Suprapubic skin (tissue), 3 donors: ENCODE measurements at regions not wholly inside any gene's neighbourhood (a gene's known extent, or its start where the extent isn't known, plus 50 kb on each side); places are given as distances from the start of the nearest gene placed in this dataset.
"Not testable (repeated sequence)": the region's sequence is repeated elsewhere in the genome, so short reads cannot be mapped to it uniquely, and the experiment has no call there.

Experiments
- POLR2A ChIP-seq, 2 donors: fragments of 450-650 bp; IDR thresholded peaks; one replicate each; pipeline ENCODE4 v1.6.1; 2017; ENCODE audit warnings: antibody characterized with exemption in 2 of 2, mild to moderate bottlenecking in 2 of 2, moderate library complexity in 2 of 2
- TF ChIP-seq, protein P1 (sequence below), 2 donors: fragments of 200-600 bp in 1 of 2; fragments of 450-650 bp in 1 of 2; sonication (generic) in 1 of 2; IDR thresholded peaks; one replicate each; pipeline ENCODE4 v1.5.1; 2016 to 2019; ENCODE audit warnings: antibody characterized with exemption in 2 of 2, mild to moderate bottlenecking in 1 of 2, moderate library complexity in 1 of 2

DNA sequence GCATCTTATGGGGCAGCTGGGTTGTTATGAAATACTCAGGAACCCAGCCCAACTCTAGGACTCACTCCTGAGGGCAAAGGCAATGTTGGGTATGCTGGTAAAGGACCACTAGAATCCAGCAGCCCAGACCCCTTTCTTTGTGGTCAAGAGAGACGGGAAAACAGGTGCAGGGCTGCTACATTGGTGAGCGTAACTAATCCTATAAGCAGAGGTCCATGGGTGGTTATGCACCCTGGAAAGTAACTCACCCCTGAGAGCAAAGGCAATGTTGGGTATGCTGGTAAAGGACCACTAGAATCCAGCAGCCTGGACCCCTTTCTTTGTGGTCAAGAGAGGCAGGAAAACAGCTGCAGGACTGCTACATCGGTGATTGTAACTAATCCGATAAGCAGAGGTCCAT is 1422.7 kb downstream of the SLITRK1 start:
- TF ChIP-seq, protein P1, sequence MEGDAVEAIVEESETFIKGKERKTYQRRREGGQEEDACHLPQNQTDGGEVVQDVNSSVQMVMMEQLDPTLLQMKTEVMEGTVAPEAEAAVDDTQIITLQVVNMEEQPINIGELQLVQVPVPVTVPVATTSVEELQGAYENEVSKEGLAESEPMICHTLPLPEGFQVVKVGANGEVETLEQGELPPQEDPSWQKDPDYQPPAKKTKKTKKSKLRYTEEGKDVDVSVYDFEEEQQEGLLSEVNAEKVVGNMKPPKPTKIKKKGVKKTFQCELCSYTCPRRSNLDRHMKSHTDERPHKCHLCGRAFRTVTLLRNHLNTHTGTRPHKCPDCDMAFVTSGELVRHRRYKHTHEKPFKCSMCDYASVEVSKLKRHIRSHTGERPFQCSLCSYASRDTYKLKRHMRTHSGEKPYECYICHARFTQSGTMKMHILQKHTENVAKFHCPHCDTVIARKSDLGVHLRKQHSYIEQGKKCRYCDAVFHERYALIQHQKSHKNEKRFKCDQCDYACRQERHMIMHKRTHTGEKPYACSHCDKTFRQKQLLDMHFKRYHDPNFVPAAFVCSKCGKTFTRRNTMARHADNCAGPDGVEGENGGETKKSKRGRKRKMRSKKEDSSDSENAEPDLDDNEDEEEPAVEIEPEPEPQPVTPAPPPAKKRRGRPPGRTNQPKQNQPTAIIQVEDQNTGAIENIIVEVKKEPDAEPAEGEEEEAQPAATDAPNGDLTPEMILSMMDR (IDR thresholded peaks at IDR 0.05), result not testable (repeated sequence)
- not testable (repeated sequence) for TF ChIP-seq POLR2A (IDR thresholded peaks at IDR 0.05)
